Sigmoid colon (tissue), 4 donors: ENCODE measurements at regions not wholly inside any gene's neighbourhood (a gene's known extent, or its start where the extent isn't known, plus 50 kb on each side); places are given as distances from the start of the nearest gene placed in this dataset.

Experiments
- EP300 ChIP-seq, 4 donors: sonication (generic); formaldehyde crosslinking; IDR thresholded peaks; one replicate each; pipeline ENCODE4 v1.6.1; 2017; ENCODE audit warnings: antibody characterized with exemption in 4 of 4
- POLR2AphosphoS5 ChIP-seq, 4 donors: sonication (generic); formaldehyde crosslinking; IDR thresholded peaks; one replicate each; pipeline ENCODE4 v1.6.1; 2017; ENCODE audit warnings: antibody characterized with exemption in 4 of 4

- no peak for TF ChIP-seq POLR2AphosphoS5 (IDR thresholded peaks at IDR 0.05)
- TF ChIP-seq EP300 (IDR thresholded peaks at IDR 0.05), result no peak
Observed at GRCh38 chr9:11868795-11869194, 824.4 kb upstream of the TYRP1 start.
